ENCODE measurements at regions not wholly inside any gene's neighbourhood (a gene's known extent, or its start where the extent isn't known, plus 50 kb on each side); places are given as distances from the start of the nearest gene placed in this dataset.

GRCh38 chr16:52128361-52128760 lies 418.6 kb downstream of the TOX3 start:
- Histone ChIP-seq H3K9me2 (ENCODE audit: insufficient read depth) (no peaks in the 10 kb centered on the region), H3K36me3 (ENCODE audit: low read depth) (no peaks in the 10 kb centered on the region), H3K4me2 (no peak overlapping the region), H3K27ac (no peak overlapping the region), H4K20me1 (ENCODE audit: insufficient read depth) (no peaks in the 10 kb centered on the region), H3K4me3 (no peak overlapping the region), H3K4me1 (replicated peaks; ENCODE audit: insufficient read depth) (no peaks in the 10 kb centered on the region), H3F3A (ENCODE audit: insufficient read depth, low read depth) (no peaks in the 10 kb centered on the region), H3K9me3 (ENCODE audit: insufficient read depth, low read depth) (no peaks in the 10 kb centered on the region), H2AFZ (no peak overlapping the region), H3K79me2 (ENCODE audit: low read depth) (no peaks in the 10 kb centered on the region), H3K27me3 (ENCODE audit: insufficient read depth, low read depth) (no peaks in the 10 kb centered on the region)
- BruUV-seq (replicated peaks), result no TSS peak
- intact Hi-C loops (cut with micrococcal nuclease; ENCODE audit: unreplicated experiment), result no loop called here
- ChIA-PET CTCF (no interaction called here), POLR2A (ENCODE audit: unreplicated experiment) (no interaction called here)
- TF ChIP-seq CTCF (conservative IDR thresholded peaks at IDR 0.05) (no peak), EZH2 (IDR thresholded peaks at IDR 0.05; ENCODE audit: low read depth) (no peak)
- DNase-seq, result no peak

GRCh38 chr16:52123842-52124241 lies 423.1 kb downstream of the TOX3 start:
- H3K79me2 ChIP-seq (ENCODE audit: low read depth), result no peaks in the 10 kb centered on the region
- intact Hi-C loops (cut with micrococcal nuclease; ENCODE audit: unreplicated experiment), result no loop called here
- ChIA-PET POLR2A (ENCODE audit: unreplicated experiment) (no interaction called here), CTCF (no interaction called here)
- no peak overlapping the region for H3K4me2 ChIP-seq
- no peaks in the 10 kb centered on the region for H3K9me2 ChIP-seq (ENCODE audit: insufficient read depth)
- H3K4me1 ChIP-seq (replicated peaks; ENCODE audit: insufficient read depth), result no peaks in the 10 kb centered on the region
- H3K36me3 ChIP-seq (ENCODE audit: low read depth), result no peaks in the 10 kb centered on the region
- no peaks in the 10 kb centered on the region; the same call in 1 of the 2 replicates for H4K20me1 ChIP-seq (ENCODE audit: insufficient read depth)
- no peak for DNase-seq
- H3F3A ChIP-seq (ENCODE audit: insufficient read depth, low read depth), result no peaks in the 10 kb centered on the region
- no peak overlapping the region for H2AFZ ChIP-seq
- H3K9me3 ChIP-seq (ENCODE audit: insufficient read depth, low read depth), result no peaks in the 10 kb centered on the region
- TF ChIP-seq CTCF (conservative IDR thresholded peaks at IDR 0.05) (no peak), EZH2 (IDR thresholded peaks at IDR 0.05; ENCODE audit: low read depth) (no peak)
- H3K27me3 ChIP-seq (ENCODE audit: insufficient read depth, low read depth), result no peaks in the 10 kb centered on the region
- no peak overlapping the region for H3K27ac ChIP-seq
- no TSS peak for BruUV-seq (replicated peaks)
- H3K4me3 ChIP-seq, result no peak overlapping the region

- CTCF ChIA-PET, result no interaction called here
Observed at GRCh38 chr16:52123061-52123839, 423.7 kb downstream of the TOX3 start.

More at GRCh38 chr16:52123061-52123839, 423.7 kb downstream of the TOX3 start:
- POLR2A ChIA-PET (ENCODE audit: unreplicated experiment), result no interaction called here
- Histone ChIP-seq H3K36me3 (ENCODE audit: low read depth) (no peaks in the 10 kb centered on the region), H3K9me2 (ENCODE audit: insufficient read depth) (no peaks in the 10 kb centered on the region), H3K4me2 (no peak overlapping the region), H2AFZ (no peak overlapping the region), H4K20me1 (ENCODE audit: insufficient read depth) (no peaks in the 10 kb centered on the region; the same call in 1 of the 2 replicates), H3K27ac (no peak overlapping the region), H3K79me2 (ENCODE audit: low read depth) (no peaks in the 10 kb centered on the region), H3K4me3 (no peak overlapping the region), H3K4me1 (replicated peaks; ENCODE audit: insufficient read depth) (no peaks in the 10 kb centered on the region), H3F3A (ENCODE audit: insufficient read depth, low read depth) (no peaks in the 10 kb centered on the region), H3K9me3 (ENCODE audit: insufficient read depth, low read depth) (no peaks in the 10 kb centered on the region), H3K27me3 (ENCODE audit: insufficient read depth, low read depth) (no peaks in the 10 kb centered on the region)
- intact Hi-C loops (cut with micrococcal nuclease; ENCODE audit: unreplicated experiment), result no loop called here
- no peak for TF ChIP-seq CTCF (conservative IDR thresholded peaks at IDR 0.05)
- TF ChIP-seq EZH2 (IDR thresholded peaks at IDR 0.05; ENCODE audit: low read depth), result no peak
- BruUV-seq (replicated peaks), result no TSS peak
- DNase-seq, result no peak
